COLO668 (cell line): ENCODE measurements at regions not wholly inside any gene's neighbourhood (a gene's known extent, or its start where the extent isn't known, plus 50 kb on each side); places are given as distances from the start of the nearest gene placed in this dataset.
"Not testable (repeated sequence)": the region's sequence is repeated elsewhere in the genome, so short reads cannot be mapped to it uniquely, and the experiment has no call there.

ENCODE experiments used
- DNase-seq: peaks from one replicate; lab custom pipeline; 2025; ENCODE audit not compliant: unreplicated experiment; lab: John Stamatoyannopoulos, UW

DNA sequence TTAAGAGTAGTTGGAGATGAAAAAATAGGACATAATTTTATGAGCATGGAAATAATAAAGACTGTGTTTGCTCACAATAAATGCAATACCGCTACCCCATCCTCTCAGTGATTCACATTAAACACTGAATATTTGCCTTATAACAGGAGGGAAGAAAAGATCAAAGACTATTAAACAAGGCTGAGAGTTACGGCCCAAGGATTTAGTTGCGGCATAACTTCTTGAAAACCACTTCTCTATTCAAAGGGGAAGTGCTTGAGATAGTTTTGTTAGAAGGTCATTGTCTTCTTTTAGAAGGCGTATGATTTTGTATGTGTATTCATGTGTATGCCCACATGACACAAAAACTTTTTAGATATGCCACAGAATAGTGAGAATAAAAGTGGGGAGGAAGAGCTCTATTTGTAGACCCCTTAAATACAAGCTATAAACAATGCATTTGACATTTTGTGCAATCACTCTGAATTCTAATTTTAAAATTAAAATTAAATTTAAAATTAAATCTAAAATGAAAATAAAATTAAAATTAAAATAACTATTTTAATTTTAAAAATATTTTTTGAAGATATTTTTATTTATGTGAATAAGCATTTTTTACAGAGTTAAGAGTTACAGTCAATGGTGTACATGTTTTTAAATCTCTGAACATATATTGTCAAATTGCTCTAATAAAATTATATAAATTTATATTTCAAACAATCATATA, 986.6 kb upstream of the ADAMTS5 start:
- no peak for DNase-seq

GRCh38 chr21:27949093-27949492, 982.2 kb upstream of the ADAMTS5 start:
- not testable (repeated sequence) for DNase-seq

DNA sequence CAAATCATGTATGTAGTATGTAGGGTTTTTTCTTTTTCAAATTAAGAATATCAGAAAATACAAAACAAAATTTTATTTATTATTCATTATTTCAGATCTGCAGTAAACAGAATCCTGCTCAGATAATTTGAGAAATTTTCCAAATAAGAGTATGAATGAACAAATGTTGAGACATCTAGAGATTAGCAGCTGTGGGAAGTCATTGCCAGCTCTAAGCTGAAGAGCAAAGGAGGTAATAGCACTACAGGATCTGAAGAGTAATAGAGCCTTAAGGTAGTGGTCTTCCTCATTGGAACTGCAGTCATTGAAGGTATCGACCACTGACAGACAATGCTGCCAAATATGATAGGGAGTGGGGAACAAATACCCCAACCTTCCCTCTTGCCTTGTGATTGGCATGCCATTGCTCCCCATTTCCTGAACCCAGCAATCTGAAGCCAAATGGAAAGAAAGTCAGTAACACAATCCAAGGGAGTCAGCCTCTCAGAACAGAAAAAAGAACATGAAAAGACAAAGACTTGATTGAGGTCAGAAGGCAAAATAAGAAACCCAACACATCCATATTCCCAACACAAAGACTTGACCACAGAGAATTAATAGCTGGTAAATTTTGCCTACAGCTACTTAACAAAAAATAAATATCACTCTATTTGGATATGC, 963.4 kb upstream of the ADAMTS5 start:
- DNase-seq, result not testable (repeated sequence)

GRCh38 chr21:27929179-27929578, 962.3 kb upstream of the ADAMTS5 start:
- DNase-seq, result not testable (repeated sequence)

GRCh38 chr21:27928534-27929115, 961.7 kb upstream of the ADAMTS5 start:
- DNase-seq, result not testable (repeated sequence)

GRCh38 chr21:27921421-27921820, 954.5 kb upstream of the ADAMTS5 start:
- not testable (repeated sequence) for DNase-seq

GRCh38 chr21:27917966-27918365, 951.1 kb upstream of the ADAMTS5 start:
- DNase-seq, result not testable (repeated sequence)

DNA sequence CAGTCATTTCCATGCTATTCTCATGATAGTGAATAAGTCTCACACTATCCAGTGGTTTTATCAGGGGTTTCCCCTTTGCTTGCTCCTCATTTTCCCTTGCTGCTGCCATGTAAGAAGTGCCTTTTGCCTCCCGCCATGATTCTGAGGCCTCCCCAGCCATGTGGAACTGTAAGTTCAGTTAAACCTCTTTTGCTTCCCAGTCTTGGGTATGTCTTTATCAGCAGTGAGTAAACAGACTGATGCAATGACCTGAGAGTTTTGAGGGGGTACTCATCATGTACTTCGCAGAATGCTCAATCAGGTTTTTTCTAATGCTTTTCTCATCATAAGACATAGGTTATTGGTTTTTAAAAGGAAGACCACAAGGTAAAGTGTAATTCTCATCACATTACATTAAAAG, 949.4 kb upstream of the ADAMTS5 start:
- DNase-seq, result not testable (repeated sequence)

GRCh38 chr21:27912133-27912532, 945.2 kb upstream of the ADAMTS5 start:
- DNase-seq, result not testable (repeated sequence)

GRCh38 chr21:27909487-27909886, 942.6 kb upstream of the ADAMTS5 start:
- not testable (repeated sequence) for DNase-seq

DNA sequence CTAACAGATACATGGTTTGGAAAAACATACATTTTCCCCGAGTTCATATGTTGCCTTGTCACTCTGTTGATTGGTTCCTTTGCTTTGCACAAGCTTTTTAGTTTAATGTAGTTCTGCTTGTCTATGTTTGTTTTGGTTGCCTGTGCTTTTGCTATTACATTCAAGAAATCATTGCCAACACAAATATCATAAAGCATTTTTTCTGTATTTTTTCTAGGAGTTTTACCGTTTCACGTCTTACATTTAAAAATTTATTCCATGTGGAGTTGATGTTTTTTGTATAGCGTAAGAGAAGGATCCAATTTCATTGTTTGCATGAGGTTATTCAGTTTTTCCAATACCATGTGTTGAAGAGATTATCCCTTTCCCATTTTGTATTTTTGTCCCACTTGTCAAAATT, 941.9 kb upstream of the ADAMTS5 start:
- DNase-seq, result not testable (repeated sequence)

DNA sequence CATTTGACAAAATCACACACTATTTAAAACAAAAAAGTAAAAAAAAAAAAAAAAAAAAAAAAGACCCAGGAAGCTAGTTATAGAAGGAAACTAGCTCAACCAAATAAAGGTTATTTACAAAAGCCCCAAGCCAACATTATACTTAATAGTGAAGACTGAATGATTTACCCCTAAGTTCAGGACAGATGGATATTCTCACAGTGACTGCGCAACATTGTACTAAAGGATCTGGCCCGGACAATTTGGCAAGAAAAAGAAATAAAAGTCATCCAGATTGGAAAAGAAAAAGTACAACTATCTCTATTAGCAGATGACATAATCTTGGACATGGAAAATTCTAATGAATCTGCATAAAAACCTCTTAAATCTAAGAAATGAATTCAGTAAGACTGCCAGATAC, 936.0 kb upstream of the ADAMTS5 start:
- DNase-seq, result not testable (repeated sequence)

DNA sequence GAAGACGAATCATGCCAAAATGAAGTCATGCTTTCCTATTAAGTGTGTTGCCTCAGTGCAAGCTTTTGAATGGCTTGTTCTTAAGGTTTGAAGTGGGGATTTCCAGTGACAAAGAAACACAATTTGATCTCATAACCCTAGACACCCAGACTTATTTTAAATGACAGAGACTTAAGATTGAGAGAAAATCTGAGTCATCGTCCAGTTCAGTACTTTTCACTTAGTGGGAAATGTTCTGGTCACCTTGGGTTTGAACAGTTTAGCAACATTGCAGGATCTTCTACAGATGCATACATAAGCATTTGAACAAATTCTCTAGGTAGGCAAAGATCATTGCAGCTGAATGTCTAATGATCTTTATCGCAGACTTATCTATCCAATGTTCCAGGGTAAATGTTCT, 926.7 kb upstream of the ADAMTS5 start:
- not testable (repeated sequence) for DNase-seq

- DNase-seq, result not testable (repeated sequence)
Measured at GRCh38 chr21:27891495-27891894, 924.6 kb upstream of the ADAMTS5 start.

- DNase-seq, result not testable (repeated sequence)
Measured at GRCh38 chr21:27887808-27888455, 921.0 kb upstream of the ADAMTS5 start.

GRCh38 chr21:27885296-27885711, 918.4 kb upstream of the ADAMTS5 start:
- no peak for DNase-seq

DNA sequence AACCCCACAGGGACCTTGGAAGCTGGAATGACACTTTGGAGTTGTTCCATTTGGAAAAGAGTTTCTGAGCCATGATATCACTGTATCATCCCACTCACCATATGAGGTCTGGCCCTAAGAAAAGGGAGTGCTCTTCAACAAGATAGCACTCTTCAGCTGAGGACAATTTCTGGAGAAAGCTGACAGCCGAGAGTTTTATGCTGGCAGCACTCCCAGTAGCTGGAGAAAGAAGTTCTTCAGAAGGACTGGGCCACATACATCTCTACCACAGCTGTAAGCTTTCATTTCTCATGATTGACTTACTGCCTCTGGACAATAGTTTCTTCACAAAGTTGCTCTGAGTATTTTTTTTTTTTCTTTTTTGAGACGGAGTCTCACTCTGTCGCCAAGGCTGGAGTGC, 914.4 kb upstream of the ADAMTS5 start:
- DNase-seq, result not testable (repeated sequence)

GRCh38 chr21:27872411-27872810, 905.5 kb upstream of the ADAMTS5 start:
- not testable (repeated sequence) for DNase-seq

- DNase-seq, result not testable (repeated sequence)
Measured at GRCh38 chr21:27870755-27871154, 903.9 kb upstream of the ADAMTS5 start.

DNA sequence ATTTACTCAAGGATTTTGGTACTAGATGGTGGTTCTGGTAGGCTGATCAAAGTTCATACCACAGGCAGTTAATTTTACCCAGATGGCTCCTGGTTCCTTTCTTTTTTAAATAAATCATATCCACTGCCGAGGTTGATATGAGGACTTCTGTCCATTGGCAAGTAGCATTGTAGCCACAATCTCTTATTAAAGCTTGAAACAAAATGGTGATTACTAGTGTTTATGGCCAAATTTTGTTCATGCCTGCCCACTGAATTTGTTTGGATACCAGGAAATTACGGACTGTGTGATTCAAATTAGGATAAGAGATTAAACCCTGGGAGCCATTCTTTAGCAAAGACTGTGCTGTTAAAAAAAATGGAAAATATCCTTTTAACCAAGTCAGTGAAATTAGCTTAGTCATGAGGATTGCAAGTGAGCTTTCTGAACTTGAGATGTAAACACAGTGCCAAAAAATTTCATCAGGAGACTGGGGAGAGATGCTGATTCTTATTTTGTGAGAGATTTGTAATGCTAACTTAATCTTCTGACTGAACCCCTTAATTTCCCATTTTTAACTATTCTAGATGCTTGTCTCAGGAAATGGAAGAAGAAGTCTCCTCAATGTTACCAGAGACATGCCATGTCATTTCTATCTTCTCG, 893.5 kb upstream of the ADAMTS5 start:
- DNase-seq, result not testable (repeated sequence)
